ENCODE measurements at regions not wholly inside any gene's neighbourhood (a gene's known extent, or its start where the extent isn't known, plus 50 kb on each side); places are given as distances from the start of the nearest gene placed in this dataset.

DNA sequence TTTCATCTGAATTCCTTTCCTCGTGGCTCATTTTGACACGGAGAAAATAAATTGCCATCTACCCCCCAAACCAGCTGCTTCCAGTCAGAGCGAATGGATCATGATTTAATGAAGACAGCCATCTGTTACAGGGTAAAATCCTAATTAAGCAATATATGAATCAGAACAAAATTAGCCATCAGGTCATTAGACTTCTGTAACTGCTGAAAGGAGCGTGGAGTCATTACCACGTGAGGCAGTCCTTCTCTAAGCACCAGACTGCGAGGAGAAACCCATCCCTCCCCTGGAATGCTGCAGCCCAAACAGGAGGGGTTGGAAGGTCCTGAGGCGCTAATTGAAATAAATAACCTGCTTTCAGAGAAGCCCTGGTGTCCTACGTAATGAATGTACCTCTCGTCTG lies 51.1 kb upstream of the TCL1A start:
- Histone ChIP-seq H2AFZ (ENCODE audit: low read length) (no peak overlapping the region), H3K79me2 (ENCODE audit: low read length) (no peaks in the 10 kb centered on the region), H4K20me1 (ENCODE audit: insufficient read depth, low read depth, low read length) (no peaks in the 10 kb centered on the region), H3K4me3 (ENCODE audit: low read length) (no peak overlapping the region), H3K36me3 (ENCODE audit: insufficient read depth, low read length) (no peaks in the 10 kb centered on the region), H3K4me2 (ENCODE audit: low read depth, low read length, poor library complexity, severe bottlenecking) (no peak overlapping the region), H3K27ac (ENCODE audit: low read length) (no peak overlapping the region), H3K9ac (ENCODE audit: low read length) (no peak overlapping the region), H3K4me1 (ENCODE audit: low read length) (no peaks in the 10 kb centered on the region), H3K9me3 (ENCODE audit: low read length) (no peaks in the 10 kb centered on the region), H3K9me2 (replicated peaks; ENCODE audit: insufficient read depth, low read length) (no peaks in the 10 kb centered on the region), H3K27me3 (ENCODE audit: low read length) (no peaks in the 10 kb centered on the region)
- no peak for DNase-seq

DNA sequence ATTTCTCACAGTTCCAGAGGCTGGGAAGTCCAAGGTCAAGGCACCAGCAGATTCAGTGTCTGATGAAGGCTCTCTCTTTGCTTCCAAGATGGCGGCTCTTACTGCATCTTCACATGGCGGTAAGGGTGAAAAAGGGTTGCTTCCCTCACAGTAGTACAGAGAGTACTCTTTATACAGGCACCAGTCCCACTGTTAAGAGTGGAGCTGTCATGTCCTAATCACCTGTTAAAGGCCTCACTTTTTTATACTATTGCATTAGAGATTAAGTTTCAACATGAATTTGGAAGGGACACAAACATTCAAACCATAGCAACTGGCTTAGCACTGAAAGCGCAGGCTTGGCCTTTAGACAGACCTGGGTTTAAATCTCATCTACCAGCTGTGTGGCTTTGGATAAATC lies 50.0 kb upstream of the TCL1A start:
- Histone ChIP-seq H3K9ac (ENCODE audit: low read length) (no peak overlapping the region), H3K9me2 (replicated peaks; ENCODE audit: insufficient read depth, low read length) (no peaks in the 10 kb centered on the region), H3K9me3 (ENCODE audit: low read length) (no peaks in the 10 kb centered on the region), H3K4me2 (ENCODE audit: low read depth, low read length, poor library complexity, severe bottlenecking) (no peak overlapping the region), H3K4me1 (ENCODE audit: low read length) (no peaks in the 10 kb centered on the region), H4K20me1 (ENCODE audit: insufficient read depth, low read depth, low read length) (no peaks in the 10 kb centered on the region), H3K36me3 (ENCODE audit: insufficient read depth, low read length) (no peaks in the 10 kb centered on the region), H2AFZ (ENCODE audit: low read length) (no peak overlapping the region), H3K27ac (ENCODE audit: low read length) (no peak overlapping the region), H3K4me3 (ENCODE audit: low read length) (no peak overlapping the region), H3K79me2 (ENCODE audit: low read length) (no peaks in the 10 kb centered on the region), H3K27me3 (ENCODE audit: low read length) (no peaks in the 10 kb centered on the region)
- DNase-seq: no peak
